ENCODE measurements at regions not wholly inside any gene's neighbourhood (a gene's known extent, or its start where the extent isn't known, plus 50 kb on each side); places are given as distances from the start of the nearest gene placed in this dataset.
A peak's percentile ranks its signal among the peaks of the same experiment; 100 is the strongest.
"Not testable (repeated sequence)": the region's sequence is repeated elsewhere in the genome, so short reads cannot be mapped to it uniquely, and the experiment has no call there.

DNA sequence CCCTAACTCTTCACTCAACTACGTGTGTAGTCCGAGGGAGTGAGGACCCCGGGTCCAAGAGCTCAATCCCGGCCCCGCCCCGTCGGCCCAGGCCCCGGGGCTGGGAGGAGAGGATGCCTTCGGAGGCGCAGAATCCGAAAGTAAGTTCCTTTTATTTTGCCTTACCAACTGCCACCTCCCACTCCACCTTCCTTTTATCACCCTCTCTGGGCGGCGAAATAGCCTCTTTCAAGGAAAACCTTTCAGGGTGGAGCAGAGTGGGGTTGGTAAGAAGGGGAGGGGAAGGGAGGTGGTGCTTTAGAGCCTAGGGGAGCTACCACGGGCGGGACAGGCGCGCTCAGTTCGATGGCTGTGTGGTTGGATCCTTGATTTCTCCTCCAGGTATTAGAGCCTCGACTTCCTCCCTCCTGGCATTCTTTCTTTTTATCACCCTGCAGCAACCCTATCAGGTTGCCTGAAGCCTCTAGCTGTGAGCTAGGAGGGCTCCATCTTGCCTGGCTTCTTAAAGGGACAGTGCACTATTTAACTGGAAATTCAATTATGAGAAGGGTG is 191.2 kb downstream of the RRAGB start:
- no peak for TF ChIP-seq ZFP3 (CRISPR knock-in tag; IDR thresholded peaks at IDR 0.05)
- no peak for TF ChIP-seq ISL1 (CRISPR knock-in tag; IDR thresholded peaks at IDR 0.05)
- TF ChIP-seq, protein P1, sequence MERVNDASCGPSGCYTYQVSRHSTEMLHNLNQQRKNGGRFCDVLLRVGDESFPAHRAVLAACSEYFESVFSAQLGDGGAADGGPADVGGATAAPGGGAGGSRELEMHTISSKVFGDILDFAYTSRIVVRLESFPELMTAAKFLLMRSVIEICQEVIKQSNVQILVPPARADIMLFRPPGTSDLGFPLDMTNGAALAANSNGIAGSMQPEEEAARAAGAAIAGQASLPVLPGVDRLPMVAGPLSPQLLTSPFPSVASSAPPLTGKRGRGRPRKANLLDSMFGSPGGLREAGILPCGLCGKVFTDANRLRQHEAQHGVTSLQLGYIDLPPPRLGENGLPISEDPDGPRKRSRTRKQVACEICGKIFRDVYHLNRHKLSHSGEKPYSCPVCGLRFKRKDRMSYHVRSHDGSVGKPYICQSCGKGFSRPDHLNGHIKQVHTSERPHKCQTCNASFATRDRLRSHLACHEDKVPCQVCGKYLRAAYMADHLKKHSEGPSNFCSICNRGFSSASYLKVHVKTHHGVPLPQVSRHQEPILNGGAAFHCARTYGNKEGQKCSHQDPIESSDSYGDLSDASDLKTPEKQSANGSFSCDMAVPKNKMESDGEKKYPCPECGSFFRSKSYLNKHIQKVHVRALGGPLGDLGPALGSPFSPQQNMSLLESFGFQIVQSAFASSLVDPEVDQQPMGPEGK (CRISPR knock-in tag; IDR thresholded peaks at IDR 0.05; ENCODE audit: borderline replicate concordance), result no peak
- no peak for TF ChIP-seq ZNF70 (CRISPR knock-in tag; IDR thresholded peaks at IDR 0.05)
- TF ChIP-seq TOX (CRISPR knock-in tag; IDR thresholded peaks at IDR 0.05; ENCODE audit: borderline replicate concordance), result no peak
- TF ChIP-seq RARB (CRISPR knock-in tag; IDR thresholded peaks at IDR 0.05), result no peak
- TF ChIP-seq, protein P2, sequence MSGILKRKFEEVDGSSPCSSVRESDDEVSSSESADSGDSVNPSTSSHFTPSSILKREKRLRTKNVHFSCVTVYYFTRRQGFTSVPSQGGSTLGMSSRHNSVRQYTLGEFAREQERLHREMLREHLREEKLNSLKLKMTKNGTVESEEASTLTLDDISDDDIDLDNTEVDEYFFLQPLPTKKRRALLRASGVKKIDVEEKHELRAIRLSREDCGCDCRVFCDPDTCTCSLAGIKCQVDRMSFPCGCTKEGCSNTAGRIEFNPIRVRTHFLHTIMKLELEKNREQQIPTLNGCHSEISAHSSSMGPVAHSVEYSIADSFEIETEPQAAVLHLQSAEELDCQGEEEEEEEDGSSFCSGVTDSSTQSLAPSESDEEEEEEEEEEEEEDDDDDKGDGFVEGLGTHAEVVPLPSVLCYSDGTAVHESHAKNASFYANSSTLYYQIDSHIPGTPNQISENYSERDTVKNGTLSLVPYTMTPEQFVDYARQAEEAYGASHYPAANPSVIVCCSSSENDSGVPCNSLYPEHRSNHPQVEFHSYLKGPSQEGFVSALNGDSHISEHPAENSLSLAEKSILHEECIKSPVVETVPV (CRISPR knock-in tag; IDR thresholded peaks at IDR 0.05), result no peak
- TF ChIP-seq ZFP30 (CRISPR knock-in tag; IDR thresholded peaks at IDR 0.05), result no peak
- TF ChIP-seq, protein P3, sequence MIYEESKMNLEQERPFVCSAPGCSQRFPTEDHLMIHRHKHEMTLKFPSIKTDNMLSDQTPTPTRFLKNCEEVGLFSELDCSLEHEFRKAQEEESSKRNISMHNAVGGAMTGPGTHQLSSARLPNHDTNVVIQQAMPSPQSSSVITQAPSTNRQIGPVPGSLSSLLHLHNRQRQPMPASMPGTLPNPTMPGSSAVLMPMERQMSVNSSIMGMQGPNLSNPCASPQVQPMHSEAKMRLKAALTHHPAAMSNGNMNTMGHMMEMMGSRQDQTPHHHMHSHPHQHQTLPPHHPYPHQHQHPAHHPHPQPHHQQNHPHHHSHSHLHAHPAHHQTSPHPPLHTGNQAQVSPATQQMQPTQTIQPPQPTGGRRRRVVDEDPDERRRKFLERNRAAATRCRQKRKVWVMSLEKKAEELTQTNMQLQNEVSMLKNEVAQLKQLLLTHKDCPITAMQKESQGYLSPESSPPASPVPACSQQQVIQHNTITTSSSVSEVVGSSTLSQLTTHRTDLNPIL (CRISPR knock-in tag; IDR thresholded peaks at IDR 0.05; ENCODE audit: low read depth), result no peak
- no peak for TF ChIP-seq ESRRG (CRISPR knock-in tag; IDR thresholded peaks at IDR 0.05)
- peak; percentile 81 for ATAC-seq

DNA sequence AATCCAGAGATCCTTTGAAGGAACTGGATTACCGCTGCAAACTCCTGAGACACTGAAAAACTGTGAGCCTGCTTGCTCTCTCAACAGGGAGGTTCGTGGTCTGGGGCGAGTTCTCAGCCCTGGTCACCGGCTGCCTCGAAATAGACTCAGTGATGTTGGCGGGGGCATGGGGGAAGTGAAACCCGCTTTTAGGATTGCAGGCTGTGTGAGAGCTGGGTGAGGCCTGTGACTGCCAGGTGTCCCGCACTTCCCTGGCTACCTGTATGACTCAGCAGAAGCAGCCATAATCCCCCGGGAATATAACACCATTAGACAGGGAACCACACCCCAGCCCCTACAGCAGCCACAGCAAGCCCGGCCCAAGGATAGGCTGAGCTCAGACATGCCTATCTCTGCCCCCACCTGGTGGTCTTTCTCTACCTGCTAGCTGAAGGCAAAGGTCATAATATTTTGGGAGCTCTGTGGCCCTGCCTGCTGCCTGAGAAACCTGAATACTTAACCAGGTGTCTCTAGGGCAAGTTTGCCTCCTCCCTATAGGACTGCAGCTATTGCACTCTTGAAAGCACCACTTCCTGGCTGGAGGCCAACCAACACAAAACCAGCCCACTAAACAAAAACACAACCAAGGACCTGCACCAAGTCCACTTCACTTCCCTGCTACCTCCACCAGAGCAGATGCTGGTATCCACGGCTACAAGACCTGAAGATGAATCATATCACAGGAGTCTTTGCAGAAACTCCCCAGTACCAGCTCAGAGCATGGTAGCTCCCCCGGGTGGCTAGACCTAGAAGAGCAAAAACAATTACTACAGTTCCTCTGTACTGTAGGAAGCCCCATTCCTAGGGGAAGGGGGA is 202.0 kb downstream of the RRAGB start:
- no peak for ATAC-seq
- TF ChIP-seq OSR1 (CRISPR knock-in tag; IDR thresholded peaks at IDR 0.05) (no peak), ZFP30 (CRISPR knock-in tag; IDR thresholded peaks at IDR 0.05) (no peak), TCF4 (CRISPR knock-in tag; IDR thresholded peaks at IDR 0.05; ENCODE audit: borderline replicate concordance) (no peak), ESRRG (CRISPR knock-in tag; IDR thresholded peaks at IDR 0.05) (no peak), TOX (CRISPR knock-in tag; IDR thresholded peaks at IDR 0.05; ENCODE audit: borderline replicate concordance) (no peak), ARNTL (CRISPR knock-in tag; IDR thresholded peaks at IDR 0.05; ENCODE audit: borderline replicate concordance, low read depth) (no peak)
- TF ChIP-seq, protein P3 (CRISPR knock-in tag; IDR thresholded peaks at IDR 0.05; ENCODE audit: low read depth), result no peak
- TF ChIP-seq, protein P1 (CRISPR knock-in tag; IDR thresholded peaks at IDR 0.05; ENCODE audit: borderline replicate concordance), result no peak

DNA sequence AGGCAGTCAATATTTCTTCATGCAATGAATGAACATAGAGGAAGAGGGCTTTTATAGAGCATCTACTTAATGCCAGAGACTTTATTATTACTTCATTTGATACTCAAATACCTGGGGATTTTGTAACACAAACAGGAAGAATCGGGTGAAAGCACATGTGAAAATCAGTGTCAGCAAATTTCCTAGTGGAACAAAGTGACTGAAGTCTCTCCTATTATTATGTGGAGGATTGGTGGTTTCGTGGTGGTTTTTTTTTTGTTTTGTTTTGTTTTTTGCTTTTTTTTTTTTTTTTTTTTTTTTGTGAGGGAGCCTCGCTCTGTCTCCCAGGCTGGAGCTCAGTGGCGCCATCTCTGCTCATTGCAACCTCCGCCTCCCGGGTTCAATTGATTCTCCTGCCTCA is 207.0 kb downstream of the RRAGB start:
- no peak for ATAC-seq
- TF ChIP-seq CSDC2 (CRISPR knock-in tag; IDR thresholded peaks at IDR 0.05) (no peak), ZC3H10 (CRISPR knock-in tag; IDR thresholded peaks at IDR 0.05) (no peak), ARNTL (CRISPR knock-in tag; IDR thresholded peaks at IDR 0.05; ENCODE audit: borderline replicate concordance, low read depth) (no peak), ZFP3 (CRISPR knock-in tag; IDR thresholded peaks at IDR 0.05) (no peak), ISL1 (CRISPR knock-in tag; IDR thresholded peaks at IDR 0.05) (no peak), ZNF8 (CRISPR knock-in tag; IDR thresholded peaks at IDR 0.05) (no peak), TCF4 (CRISPR knock-in tag; IDR thresholded peaks at IDR 0.05; ENCODE audit: borderline replicate concordance) (no peak), ZNF565 (CRISPR knock-in tag; conservative IDR thresholded peaks at IDR 0.05; ENCODE audit: low read depth) (no peak), OSR1 (CRISPR knock-in tag; IDR thresholded peaks at IDR 0.05) (no peak), SNAI2 (CRISPR knock-in tag; IDR thresholded peaks at IDR 0.05) (no peak), TOX (CRISPR knock-in tag; IDR thresholded peaks at IDR 0.05; ENCODE audit: borderline replicate concordance) (no peak), GLIS3 (CRISPR knock-in tag; IDR thresholded peaks at IDR 0.05) (no peak)
- TF ChIP-seq, protein P1 (CRISPR knock-in tag; IDR thresholded peaks at IDR 0.05; ENCODE audit: borderline replicate concordance), result no peak
- TF ChIP-seq, protein P3 (CRISPR knock-in tag; IDR thresholded peaks at IDR 0.05; ENCODE audit: low read depth), result no peak
- TF ChIP-seq, protein P2 (CRISPR knock-in tag; IDR thresholded peaks at IDR 0.05), result no peak

DNA sequence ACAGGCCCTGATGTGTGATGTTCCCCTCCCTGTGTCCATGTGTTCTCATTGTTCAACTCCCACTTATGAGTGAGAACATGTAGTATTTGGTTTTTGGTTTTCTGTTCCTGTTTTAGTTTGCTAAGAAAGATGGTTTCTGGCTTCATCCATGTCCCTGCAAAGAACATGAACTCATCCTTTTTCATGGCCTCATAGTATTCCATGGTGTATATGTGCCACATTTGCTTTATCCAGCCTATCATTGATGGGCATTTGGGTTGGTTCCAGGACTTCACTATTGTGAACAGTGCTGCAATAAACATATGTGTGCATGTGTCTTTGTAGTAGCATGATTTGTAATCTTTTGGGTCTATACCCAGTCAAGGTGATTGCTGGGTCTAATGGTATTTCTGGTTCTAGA is 211.0 kb downstream of the RRAGB start:
- not testable (repeated sequence) for ATAC-seq

All from SK-N-SH treated with all-trans-retinoic acid at 6 μM for 48 hours (cell line).